NCI-H446 (cell line): ENCODE measurements at regions not wholly inside any gene's neighbourhood (a gene's known extent, or its start where the extent isn't known, plus 50 kb on each side); places are given as distances from the start of the nearest gene placed in this dataset.

ENCODE experiments used
- DNase-seq, 2 experiments: peaks; one replicate each; lab custom pipeline; 2025; lab: John Stamatoyannopoulos, UW

- no peak for DNase-seq
These were observed 188.1 kb upstream of the VGLL2 start for GRCh38 chr6:117077300-117077699.

GRCh38 chr6:117078624-117079023, 186.7 kb upstream of the VGLL2 start:
- no peak for DNase-seq

GRCh38 chr6:117079951-117080350, 185.4 kb upstream of the VGLL2 start:
- DNase-seq = no peak

GRCh38 chr6:117089604-117090003, 175.8 kb upstream of the VGLL2 start:
- DNase-seq = no peak

- DNase-seq = no peak
These were observed 155.2 kb upstream of the VGLL2 start for GRCh38 chr6:117110146-117110545.

GRCh38 chr6:117110737-117111136, 154.6 kb upstream of the VGLL2 start:
- peak in 1 of 2 experiments; percentile 6 for DNase-seq

GRCh38 chr6:117117652-117118051, 147.7 kb upstream of the VGLL2 start:
- DNase-seq = no peak

GRCh38 chr6:117118490-117118889, 146.9 kb upstream of the VGLL2 start:
- DNase-seq = no peak

- DNase-seq = no peak
These were observed 139.1 kb upstream of the VGLL2 start for GRCh38 chr6:117126213-117126612.

GRCh38 chr6:117128052-117128451, 137.3 kb upstream of the VGLL2 start:
- DNase-seq = no peak

GRCh38 chr6:117130125-117130524, 135.2 kb upstream of the VGLL2 start:
- no peak for DNase-seq

GRCh38 chr6:117136702-117137101, 128.7 kb upstream of the VGLL2 start:
- DNase-seq = peak in 1 of 2 experiments; percentile 4

GRCh38 chr6:117137711-117138110, 127.6 kb upstream of the VGLL2 start:
- no peak for DNase-seq

GRCh38 chr6:117138425-117138824, 126.9 kb upstream of the VGLL2 start:
- no peak for DNase-seq

GRCh38 chr6:117138920-117139319, 126.4 kb upstream of the VGLL2 start:
- DNase-seq = peak in 1 of 2 experiments; percentile 46

GRCh38 chr6:117142142-117142541, 123.2 kb upstream of the VGLL2 start:
- no peak for DNase-seq

- no peak for DNase-seq
These were observed 122.4 kb upstream of the VGLL2 start for GRCh38 chr6:117142995-117143394.

GRCh38 chr6:117143647-117144046, 121.7 kb upstream of the VGLL2 start:
- DNase-seq = no peak

- no peak for DNase-seq
These were observed 119.4 kb upstream of the VGLL2 start for GRCh38 chr6:117145940-117146339.

- DNase-seq = peak in 1 of 2 experiments; percentile 47
These were observed 116.0 kb upstream of the VGLL2 start for GRCh38 chr6:117149324-117149723.

- DNase-seq = no peak
These were observed 108.6 kb upstream of the VGLL2 start for GRCh38 chr6:117156741-117157140.

- DNase-seq = no peak
These were observed 107.9 kb upstream of the VGLL2 start for GRCh38 chr6:117157448-117157847.

- no peak for DNase-seq
These were observed 99.4 kb upstream of the VGLL2 start for GRCh38 chr6:117165911-117166499.

- no peak for DNase-seq
These were observed 97.7 kb upstream of the VGLL2 start for GRCh38 chr6:117167520-117168271.
